Activated CD4-positive, alpha-beta T cell treated with anti-CD3 and anti-CD28 coated beads for 24 hours (primary cell): ENCODE measurements at regions not wholly inside any gene's neighbourhood (a gene's known extent, or its start where the extent isn't known, plus 50 kb on each side); places are given as distances from the start of the nearest gene placed in this dataset.
A peak's percentile ranks its signal among the peaks of the same experiment; 100 is the strongest.
"Not testable (repeated sequence)": the region's sequence is repeated elsewhere in the genome, so short reads cannot be mapped to it uniquely, and the experiment has no call there.

ENCODE experiments used
- DNase-seq, 2 donors: peaks; one replicate each; pipeline ENCODE4 v3.0.0-alpha.2; 2020; ENCODE audit warnings: low read depth in 2 of 2

DNA sequence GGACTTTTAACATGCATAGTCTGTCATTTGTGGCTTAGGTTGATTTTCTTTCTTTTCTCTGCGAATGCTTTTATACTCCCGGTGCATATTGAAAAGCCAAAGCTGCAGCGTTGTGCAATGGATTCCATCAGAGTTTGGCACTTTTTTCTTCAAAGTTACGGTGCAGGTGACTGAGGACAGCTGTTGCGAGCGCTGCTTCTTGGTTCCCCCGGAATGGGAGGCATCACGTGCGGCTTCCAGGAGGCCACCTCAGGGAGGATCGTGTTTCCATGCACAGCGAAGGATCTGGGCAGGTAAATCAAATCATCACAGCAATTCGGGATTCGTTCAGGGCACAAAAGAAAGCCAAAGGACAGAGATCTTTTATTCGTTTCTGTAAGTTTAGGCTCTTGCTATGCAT lies 109.6 kb upstream of the ALKAL2 start:
- DNase-seq: no peak

DNA sequence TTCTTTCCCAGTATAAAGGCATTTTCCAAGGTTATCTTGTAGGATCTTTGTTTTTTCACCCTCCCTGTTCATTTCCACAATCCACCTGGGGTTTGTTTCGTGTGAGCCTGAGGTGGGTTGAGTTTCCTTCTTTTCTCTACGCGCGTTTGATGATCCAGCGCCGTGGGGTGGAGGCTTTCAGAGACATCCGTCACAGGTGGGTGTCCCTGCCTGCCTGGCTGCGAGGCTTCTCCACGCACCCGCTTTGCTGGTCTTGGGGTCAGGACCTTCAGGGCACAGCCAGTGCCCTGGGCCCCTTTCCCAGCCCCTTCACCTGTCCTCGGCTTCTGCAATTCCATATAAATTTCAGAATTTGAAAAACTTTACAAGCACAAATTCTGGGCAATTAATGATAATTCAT lies 109.0 kb upstream of the ALKAL2 start:
- DNase-seq: no peak

DNA sequence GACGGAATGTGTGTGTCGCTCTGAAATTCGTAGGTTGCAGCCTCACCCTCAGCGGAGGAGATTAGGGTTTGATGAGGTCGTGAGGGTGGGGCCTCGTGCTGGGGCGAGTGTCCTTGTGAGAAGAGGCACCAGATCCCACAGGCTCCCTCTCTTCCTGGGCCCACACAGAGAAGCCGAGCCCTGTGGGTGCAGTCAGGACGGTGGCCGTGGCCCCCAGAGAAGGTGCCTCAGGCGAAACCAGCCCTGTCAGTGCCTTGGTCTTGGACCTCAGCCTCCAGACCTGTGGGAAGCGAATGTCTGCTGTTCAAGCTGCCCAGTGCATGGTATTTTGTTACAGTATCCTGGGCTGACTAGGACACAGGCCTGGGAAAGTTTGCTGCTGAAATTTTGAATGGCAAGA lies 108.0 kb upstream of the ALKAL2 start:
- DNase-seq: no peak

DNA sequence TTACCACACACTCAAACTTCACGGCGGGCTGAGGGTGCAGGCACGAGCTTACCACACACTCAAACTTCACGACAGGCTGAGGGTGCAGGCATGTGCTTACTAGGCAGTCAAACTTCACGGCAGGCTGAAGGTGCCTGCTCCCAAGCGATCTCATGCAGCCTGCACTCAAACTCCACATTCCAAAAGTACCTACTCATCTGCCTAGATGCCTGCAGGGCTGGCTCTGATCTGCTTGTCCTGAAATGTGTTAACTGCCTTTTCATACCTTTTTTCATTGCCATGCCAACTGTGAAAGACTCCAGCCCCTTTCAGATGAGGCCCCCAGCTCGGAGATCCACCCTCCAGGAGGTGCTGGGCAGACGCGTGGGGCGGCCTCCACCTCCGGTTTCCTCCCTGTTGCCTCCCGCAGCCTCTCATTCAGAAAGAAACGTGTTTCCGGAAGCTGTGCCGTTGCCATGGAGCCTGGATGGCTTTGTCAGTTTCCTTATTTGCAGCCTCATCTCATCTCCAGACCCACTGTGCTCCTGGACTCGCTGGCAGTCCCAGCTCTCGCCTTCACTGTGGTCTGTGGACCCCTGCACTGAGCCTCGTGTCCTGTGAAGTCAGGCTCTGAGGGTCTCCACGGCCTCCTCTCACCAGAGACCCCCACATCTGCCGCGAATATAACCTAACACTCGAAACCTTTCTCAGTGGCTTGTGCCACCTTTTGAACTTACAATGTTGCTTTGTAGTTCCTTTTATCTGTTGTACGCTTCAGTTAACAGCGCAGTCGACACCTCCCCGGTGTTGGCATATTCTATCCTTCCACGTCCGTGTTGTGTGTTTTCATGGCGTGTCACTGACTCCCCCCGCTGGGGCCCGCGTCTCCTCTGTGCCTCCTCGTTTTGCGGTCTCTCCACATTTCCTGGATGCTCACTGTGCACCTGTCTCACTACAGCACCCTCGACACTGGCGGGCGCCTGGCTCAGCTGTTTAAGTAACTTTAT lies 106.1 kb upstream of the ALKAL2 start:
- peak; percentile 25 to 26 for DNase-seq

DNA sequence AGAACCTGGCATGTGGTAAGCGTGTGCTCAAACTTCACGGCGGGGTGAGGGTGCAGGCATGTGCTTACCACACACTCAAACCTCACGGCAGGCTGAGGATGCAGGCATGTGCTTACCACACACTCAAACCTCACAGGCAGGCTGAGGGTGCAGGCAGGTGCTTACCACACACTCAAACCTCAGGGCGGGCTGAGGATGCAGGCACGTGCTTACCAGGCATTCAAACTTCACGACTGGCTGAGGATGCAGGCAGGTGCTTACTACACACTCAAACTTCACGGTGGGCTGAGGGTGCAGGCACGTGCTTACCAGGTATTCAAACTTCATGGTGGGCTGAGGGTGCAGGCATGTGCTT lies 105.0 kb upstream of the ALKAL2 start:
- DNase-seq: no peak

DNA sequence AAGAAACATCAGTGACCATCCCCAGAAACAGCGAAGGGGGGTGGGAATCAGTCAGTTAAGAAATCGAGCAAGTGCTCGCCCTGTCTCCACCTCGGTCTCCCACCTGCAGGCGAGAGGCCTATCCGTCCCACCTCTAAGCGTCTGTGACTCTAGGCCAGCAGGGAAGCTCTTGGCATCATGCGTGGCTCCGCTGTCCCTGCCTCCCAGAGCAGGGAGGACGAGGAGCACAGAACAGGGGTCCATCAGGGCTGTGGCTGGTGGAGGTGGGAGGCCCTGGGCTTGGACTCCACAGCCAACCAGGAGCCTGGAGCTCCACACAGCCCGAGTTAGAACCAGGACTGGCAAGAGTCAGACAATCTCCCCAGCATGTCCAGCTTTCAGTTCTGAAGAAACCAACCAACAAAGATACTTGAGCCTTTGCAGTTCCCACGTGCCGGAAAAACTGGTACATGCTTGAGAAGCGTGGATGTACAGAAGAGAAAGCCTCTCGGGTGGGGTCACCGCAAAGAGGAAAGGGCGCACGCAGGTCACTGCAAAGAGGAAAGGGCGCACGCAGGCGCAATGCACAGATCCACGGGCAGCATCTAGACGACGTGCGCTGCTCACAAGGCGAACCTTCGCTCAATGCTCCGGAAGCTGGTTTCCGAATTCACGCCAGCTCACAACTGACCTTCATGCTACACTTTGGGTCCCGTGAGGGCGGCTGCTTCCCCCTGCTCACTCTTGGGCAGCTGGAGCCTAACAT lies 104.5 kb upstream of the ALKAL2 start:
- DNase-seq: no peak

DNA sequence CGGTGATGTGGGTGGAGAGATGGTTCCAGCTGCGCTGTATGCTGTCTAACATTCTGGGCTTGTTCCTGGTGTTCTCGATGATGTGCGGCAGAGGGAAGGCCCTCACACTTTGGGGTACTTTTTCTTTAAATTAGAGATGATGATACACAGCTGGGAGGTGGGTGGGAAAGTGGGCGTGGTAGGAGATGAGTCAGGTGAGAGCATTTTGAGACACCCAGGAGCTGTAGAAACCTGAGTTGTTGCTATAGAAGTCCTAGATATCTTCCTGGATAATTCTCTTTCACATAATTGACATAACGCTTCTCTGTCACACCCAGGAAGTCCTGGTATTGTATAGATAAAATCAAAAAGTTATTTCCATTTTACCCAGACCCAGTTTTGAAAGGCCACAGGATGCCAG lies 103.8 kb upstream of the ALKAL2 start:
- DNase-seq: no peak

DNA sequence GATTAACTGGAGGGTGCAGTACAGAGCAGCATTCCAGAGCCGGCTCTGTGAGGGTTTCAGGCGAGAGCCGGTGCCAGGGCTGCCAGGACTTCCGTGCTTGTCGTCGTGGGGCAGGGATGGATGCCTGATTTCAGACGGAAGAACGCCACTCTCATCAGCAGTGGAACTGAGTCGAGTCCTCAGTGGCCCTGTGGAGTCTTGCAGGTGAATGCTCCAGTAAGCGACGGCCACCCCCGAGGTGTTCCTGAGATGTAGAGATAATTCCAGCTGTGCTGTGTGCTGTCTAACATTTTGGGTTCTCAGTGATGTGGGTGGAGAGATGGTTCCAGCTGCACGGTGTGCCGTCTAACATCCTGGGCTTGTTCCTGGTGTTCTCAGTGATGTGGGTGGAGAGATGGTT lies 103.1 kb upstream of the ALKAL2 start:
- no peak for DNase-seq

DNA sequence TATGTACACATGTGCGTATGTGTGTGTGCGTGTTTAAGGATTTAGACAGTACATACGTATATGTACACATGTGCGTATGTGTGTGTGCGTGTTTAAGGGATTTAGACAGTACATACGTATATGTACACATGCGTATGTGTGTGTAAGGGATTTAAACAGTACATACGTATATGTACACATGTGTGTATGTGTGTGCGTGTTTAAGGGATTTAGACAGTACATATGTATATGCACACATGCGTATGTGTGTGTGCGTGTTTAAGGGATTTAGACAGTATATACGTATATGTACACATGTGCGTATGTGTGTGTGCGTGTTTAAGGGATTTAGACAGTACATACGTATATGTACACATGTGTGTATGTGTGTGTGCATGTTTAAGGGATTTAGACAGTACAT lies 102.1 kb upstream of the ALKAL2 start:
- not testable (repeated sequence) for DNase-seq

DNA sequence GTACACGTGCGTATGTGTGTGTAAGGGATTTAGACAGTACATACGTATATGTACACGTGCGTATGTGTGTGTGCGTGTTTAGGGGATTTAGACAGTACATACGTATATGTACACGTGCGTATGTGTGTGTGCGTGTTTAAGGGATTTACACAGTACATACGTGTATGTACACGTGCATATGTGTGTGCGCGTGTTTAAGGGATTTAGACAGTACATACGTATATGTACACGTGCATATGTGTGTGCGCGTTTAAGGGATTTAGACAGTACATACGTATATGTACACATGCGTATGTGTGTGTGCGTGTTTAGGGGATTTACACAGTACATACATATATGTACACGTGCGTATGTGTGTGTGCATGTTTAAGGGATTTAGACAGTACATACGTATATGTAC lies 100.9 kb upstream of the ALKAL2 start:
- DNase-seq: not testable (repeated sequence)

DNA sequence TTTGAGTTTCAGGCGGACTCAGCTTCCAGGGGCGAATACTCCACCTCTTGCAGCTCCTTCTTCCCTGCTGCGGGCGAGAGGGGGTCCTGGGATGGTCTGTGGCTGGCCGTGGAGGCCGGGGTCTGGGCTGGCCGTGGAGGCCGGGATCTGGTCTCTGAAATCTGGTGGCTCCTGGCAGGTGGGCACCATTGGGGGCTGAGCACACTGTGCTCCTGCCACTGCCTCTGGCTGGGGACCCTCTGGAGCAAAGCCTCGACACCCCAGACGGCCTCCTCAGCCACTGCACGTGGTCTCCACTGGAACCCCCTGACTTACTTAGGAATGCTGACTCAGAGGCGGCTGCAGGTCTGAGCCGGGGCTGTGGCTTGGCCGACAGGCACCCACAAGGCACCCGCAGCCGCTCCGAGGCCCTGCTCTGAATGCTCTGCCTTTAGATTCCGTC lies 100.1 kb upstream of the ALKAL2 start:
- no peak for DNase-seq

DNA sequence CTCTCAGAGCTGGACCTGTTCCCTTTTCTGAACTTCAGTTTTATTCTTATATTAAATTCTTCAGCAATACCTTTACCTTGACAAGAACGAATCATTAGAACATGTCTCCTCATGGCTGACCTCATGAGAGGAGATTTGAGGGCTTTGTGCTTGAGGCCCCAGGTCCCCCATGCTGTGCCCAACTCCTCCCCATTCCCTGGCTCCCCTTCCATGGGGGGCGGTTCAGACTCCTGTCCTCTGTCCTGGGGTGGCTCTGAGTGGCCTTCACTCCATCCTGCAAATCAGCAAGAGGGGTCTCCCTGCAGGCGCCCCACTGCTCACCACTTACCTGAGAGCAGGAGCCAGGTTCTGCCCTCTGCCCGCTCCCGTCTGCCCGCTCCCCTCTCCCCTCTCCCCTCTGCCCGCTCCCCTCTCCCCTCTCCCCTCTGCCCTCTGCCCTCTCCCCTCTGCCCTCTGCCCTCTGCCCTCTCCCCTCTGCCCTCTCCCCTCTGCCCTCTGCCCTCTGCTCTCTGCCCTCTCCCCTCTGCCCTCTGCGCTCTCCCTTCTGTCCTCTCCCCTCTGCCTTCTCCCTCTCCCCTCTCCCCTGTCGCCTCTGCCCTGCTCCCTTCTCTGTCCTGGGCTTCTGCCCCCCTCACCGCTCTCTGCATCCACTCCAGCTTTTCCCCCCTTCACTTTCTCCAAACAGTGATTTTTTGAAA lies 98.7 kb upstream of the ALKAL2 start:
- DNase-seq: no peak

DNA sequence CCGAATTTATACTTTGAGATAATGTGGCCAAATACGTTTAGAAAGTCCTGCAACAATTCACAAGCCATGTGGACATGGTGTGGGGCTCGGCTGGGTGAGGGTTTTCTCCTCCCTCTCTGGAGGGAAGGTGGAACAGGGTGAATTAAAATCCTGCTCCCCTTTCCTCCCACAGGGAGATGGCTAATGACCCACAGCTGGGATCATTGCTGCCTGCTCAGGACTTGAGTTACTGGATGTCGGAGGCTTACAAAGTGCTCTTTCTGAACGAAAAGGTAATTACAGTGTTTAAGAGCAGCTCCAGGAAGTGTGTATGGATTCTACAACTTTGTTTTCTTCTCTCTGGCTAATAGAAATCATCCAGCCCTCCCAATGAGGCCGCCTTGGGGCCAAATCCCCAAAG lies 97.9 kb upstream of the ALKAL2 start:
- no peak for DNase-seq

DNA sequence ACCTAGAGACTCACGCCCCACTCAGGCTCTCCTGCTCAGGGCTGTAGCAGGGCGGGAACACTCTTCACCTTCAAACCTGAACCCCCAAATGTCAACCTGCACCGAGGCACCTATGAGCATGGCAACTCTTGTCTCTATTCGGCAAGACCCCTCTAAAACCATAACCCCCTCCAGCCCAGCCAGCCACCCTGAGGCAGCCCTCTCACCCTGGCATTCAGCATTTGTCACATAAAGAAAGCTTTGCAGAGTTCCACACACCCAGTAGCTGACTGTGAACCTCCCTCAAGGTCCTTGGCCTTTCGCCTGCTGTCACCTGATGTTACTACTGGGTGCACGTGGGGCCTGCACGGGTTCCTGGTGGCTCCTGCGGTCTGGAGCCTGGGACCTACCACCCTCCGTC lies 97.2 kb upstream of the ALKAL2 start:
- no peak for DNase-seq

DNA sequence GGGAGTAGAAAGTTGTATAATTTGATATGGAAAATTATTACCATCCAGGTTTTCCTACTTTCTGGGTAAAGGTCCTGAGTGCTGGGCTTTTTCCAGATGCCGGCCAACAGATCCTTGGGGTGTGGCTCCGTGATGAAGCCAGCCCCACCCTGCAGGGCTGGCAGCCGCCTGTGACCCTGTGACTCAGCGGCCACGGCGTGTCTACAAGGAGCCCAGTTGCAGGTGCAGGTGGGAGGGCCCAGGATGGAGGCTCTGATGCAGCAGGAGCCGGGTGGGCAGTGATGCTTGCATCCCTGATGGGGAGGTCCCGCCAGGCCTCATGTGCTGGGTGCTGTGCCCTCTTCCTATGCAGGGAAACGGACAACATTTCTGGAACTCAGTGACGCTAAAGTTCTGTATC lies 96.0 kb upstream of the ALKAL2 start:
- no peak for DNase-seq

DNA sequence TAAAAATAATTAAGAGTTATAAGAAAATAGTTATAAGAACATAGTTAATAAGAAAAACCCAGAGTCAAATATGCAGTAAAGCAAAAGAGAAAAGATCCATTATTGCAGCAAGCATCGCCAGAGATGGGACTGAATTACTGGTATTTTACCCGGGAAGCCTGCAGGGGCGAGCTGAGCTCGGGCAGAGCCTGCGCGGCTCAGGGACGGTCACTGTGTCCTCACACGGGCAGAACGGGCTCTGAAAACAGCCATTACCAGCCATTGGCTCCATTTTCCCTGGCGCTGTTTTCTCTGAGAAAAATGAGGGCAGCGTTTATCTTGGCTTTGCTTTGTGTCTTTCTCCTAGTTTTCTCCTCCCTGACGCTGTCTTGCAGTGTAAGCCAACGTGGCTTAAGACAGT lies 95.3 kb upstream of the ALKAL2 start:
- no peak for DNase-seq

DNA sequence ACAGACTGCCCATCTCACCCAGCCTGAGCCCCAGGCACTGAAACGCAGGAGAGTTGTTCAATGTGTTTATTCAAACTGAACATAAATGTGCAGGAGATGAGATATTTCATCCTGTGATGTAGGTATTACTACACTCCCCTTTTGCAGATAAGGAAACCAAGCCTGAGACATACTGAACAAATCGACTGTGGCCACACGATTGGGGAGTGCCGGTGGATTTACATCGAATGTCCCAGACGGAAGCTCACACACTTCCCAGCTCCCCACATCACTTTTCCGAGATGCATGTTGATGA lies 94.8 kb upstream of the ALKAL2 start:
- no peak for DNase-seq

DNA sequence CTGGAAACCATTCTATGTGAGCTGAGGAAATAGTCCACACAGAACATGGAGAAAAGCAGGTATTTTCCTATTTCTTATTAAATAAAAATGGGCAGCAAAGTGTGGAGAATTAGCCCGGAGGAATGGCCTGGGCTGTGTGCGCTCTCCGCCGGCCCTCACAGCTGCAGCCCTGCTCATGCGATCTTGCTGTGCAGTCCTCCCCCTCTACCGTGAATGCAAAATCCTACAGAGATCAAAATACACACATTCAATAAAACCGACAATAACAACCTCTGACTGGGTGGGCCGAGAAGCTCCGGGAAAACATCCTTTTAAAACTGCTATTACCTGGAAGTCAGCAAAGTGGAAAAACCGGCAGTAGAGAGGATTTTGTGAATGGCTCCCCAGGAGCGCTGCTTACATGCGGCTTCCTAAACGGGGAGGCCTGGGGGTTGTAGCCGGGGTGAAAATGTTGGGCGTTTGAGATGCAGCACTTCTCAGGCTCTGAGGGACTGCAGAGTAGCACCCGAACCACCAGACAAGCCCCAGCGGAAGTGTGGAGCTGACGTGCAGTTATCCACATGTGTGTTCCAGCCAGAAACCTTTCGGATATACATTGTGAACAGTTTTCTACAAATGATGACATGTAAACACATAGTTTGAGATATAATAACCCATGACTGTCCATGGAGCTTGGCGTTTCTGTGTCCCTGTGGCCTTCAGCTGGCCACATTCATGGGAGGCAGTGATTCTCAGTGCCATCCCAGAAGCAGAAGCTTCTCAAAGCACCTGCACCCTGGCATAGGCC lies 94.2 kb upstream of the ALKAL2 start:
- no peak for DNase-seq

DNA sequence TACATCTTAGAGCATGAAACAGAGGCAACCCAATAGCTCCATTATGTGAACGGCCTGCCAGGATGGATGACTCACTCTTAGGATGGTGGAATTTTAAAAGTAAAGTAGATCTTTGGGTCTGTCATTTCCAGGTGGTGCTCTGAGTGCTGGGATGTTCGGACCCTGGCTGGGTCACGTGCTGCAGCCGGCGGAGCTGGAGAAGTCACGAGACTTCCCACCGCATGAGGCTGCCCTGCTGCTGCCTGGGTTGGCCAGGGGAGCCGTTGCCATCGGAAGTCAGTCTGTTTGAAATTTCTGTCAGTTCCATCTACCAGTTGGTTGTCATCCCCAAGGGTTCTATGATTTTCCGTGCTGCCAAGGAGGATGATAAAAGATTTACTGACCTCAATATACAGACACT lies 93.3 kb upstream of the ALKAL2 start:
- DNase-seq: no peak

DNA sequence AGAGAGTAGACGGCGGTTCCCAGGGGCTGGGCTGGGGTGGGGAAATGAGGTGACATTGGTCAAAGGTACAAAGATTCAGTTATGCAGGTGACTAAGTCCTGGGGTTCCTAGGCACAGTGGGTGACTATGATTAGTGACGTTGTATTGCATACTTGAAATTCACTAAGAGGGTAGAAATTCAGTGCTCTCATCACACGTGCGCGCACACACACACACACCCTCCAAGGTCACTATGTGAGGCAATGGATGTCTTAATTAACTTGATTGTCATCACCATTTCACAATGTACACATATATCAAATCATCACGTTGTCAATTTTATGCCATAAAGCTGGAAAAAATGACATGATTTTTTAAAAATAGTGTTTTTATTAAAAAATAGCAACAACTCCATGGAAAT lies 92.9 kb upstream of the ALKAL2 start:
- DNase-seq: no peak

DNA sequence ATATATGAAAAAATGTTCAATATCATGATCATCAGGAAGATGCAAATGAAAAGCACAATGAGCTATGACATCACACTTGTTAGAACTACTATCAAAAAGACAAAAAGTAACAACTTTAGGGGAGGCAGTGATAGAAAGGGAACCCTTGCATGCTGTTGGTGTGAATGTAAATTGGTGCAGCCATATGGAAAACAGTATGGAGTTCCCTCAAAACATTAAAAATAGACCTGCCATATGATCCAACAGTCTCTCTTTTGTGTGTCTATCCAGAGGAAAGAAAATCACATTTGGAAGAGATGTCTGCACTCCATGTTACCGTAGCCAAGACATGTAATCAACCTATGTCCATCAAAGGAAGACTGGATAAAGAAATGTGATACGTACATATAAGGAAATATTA lies 92.3 kb upstream of the ALKAL2 start:
- no peak for DNase-seq

DNA sequence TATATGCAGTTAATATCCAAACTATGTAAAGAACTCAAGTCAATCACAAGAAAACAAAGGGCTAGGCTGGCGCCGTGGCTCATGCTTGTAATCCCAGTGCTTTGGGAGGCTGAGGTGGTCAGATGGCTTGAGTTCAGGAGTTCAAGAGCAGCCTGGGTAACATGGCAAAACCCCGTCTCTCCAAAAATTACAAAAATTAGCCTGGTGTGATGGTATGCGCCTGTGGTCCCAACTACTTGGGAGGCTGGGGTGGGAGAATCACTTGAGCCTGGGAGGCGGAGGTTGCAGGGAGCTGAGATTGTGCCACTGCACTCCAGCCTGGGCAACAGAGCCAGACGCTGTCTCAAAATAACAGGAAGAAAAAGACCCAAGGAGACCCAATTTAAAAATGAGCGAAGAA lies 91.9 kb upstream of the ALKAL2 start:
- no peak for DNase-seq
